GM20000 (cell line): ENCODE measurements at regions not wholly inside any gene's neighbourhood (a gene's known extent, or its start where the extent isn't known, plus 50 kb on each side); places are given as distances from the start of the nearest gene placed in this dataset.
"Not testable (repeated sequence)": the region's sequence is repeated elsewhere in the genome, so short reads cannot be mapped to it uniquely, and the experiment has no call there.

Experiments used
- DNase-seq: peaks from one replicate; pipeline ENCODE4 v3.0.0; 2012; ENCODE audit warnings: low spot score
- TF ChIP-seq, protein P1 (sequence below): IDR thresholded peaks from 2 replicates; pipeline ENCODE4 v1.5.1; 2012; ENCODE audit warnings: mild to moderate bottlenecking, control low read depth; ENCODE audit errors: extremely low read depth, missing control alignments

DNA sequence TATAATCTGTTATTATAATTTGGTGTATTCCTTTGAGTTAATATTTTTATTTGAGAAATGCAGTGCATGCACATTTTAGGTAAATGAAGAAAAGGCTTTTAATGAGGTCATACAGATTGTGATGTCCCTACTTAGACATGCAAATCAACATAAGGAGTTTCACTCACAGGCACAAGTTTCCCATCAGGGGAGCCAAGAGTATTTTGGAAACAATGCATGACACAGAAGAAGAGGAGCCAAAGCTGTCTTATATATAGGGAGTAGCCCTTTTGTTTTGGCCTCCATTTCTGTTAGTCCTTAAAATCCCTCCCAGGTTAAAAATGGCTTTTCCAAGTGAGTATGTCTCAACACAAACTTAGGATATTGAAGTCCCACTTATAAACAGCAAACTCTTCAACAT is 703.4 kb upstream of the ANKRD30A start:
- no peak for DNase-seq
- TF ChIP-seq, protein P1, sequence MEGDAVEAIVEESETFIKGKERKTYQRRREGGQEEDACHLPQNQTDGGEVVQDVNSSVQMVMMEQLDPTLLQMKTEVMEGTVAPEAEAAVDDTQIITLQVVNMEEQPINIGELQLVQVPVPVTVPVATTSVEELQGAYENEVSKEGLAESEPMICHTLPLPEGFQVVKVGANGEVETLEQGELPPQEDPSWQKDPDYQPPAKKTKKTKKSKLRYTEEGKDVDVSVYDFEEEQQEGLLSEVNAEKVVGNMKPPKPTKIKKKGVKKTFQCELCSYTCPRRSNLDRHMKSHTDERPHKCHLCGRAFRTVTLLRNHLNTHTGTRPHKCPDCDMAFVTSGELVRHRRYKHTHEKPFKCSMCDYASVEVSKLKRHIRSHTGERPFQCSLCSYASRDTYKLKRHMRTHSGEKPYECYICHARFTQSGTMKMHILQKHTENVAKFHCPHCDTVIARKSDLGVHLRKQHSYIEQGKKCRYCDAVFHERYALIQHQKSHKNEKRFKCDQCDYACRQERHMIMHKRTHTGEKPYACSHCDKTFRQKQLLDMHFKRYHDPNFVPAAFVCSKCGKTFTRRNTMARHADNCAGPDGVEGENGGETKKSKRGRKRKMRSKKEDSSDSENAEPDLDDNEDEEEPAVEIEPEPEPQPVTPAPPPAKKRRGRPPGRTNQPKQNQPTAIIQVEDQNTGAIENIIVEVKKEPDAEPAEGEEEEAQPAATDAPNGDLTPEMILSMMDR: no peak

DNA sequence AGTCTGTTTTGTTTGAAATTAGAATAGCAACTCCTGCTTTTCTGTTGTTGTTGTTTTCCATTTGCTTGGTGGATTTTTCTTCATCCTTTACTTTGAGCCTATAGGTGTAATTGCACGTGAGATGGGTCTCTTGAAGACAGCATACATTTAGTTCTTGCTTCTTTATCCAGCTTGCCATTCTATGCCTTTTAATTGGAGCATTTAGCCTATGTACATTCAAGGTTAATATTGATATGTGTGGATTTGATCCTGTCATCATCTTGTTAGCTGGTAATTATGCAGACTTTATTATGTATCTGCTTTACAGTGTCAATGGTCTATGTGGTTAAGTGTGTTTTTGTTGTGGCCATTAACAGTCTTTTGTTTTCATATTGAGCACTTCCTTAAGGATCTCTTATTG is 708.9 kb upstream of the ANKRD30A start:
- no peak for DNase-seq
- TF ChIP-seq, protein P1: no peak

DNA sequence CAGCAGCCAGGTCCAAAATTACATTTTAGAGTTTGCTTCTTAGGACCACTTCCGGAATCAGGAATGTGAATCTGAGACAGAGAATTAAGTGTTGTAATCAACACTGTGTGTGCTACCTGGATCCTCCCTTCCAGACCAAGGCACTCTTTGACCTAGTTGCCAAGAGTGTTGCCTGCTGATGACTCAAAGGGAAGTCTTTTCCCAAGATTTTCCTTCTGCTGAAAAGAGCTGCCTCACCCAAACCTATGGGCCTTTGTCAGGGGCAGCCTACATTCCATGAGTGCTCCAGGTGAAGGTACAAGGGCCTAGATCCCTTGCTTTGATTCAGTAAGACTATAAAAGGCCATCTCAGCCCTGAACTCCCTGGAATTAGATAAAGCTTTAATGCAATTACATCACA is 712.5 kb upstream of the ANKRD30A start:
- DNase-seq: no peak
- TF ChIP-seq, protein P1: no peak

DNA sequence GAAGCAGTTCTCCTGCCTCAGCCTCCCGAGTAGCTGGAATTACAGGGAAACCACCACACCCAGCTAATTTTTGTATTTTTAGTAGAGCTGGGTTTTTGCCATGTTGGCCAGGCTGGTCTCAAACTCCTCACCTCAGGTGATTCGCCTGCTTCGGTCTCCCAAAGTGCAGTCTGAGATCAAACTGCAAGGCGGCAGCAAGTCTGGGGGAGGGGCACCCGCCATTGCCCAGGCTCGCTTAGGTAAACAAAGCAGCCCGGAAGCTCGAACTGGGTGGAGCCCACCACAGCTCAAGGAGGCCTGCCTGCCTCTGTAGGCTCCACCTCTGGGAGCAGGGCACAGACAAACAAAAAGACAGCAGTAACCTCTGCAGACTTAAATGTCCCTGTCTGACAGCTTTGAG is 725.2 kb upstream of the ANKRD30A start:
- DNase-seq: not testable (repeated sequence)

DNA sequence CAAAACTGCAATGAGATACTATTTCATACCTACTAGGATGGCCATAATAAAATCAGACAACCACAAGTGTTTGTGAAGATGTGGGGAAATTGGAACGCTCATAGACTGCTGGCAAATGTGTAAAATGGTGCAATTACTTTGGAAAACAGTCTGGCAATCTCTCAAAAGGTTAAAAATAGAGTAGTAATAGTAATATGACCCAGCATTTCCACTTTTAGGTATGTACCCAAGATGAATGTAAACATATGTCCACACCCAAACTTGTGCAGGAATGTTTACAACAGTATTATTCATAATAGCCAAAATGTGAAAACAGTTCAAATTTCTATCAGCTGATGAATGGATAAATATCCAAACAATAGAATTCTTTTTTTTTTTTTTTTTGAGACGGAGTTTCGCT is 731.6 kb upstream of the ANKRD30A start:
- TF ChIP-seq, protein P1: no peak
- DNase-seq: no peak

DNA sequence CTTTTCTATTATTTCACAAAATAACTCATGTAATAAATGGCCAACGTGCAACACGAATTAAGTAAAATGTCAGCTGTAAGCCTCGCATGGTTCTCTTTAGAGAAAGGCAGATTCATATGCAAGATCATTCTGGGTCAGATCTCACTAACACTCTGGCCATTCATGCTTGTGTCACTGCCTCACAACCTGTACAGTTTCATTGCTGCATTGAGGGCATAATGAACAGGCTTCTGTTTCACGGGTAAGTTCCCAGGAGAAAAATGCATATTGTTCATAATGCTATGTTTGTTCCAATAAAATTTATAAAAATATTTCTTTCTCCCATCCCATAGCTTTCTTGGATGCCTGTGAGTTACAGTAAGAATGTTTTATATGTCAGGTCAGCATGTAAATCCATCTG is 734.0 kb upstream of the ANKRD30A start:
- no peak for DNase-seq
- TF ChIP-seq, protein P1: no peak

DNA sequence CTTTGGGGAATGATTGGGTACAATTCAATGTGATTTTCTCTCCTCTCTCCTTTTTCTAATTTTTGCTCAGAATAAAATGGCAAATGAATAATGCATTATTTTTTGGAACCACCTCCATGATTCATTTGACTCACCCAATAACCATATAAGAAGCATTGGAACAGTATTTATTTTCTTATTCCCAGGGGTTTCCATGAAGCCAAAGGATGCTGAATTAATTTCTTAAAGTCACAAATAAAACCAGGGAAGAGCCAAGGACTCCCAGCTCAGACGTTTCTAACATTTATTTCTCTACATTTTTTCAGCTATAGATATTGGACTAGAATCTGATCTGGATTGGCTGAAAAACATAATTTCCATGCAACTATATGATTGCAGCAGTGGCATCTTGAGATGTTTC is 735.2 kb upstream of the ANKRD30A start:
- DNase-seq: no peak
- TF ChIP-seq, protein P1: no peak

DNA sequence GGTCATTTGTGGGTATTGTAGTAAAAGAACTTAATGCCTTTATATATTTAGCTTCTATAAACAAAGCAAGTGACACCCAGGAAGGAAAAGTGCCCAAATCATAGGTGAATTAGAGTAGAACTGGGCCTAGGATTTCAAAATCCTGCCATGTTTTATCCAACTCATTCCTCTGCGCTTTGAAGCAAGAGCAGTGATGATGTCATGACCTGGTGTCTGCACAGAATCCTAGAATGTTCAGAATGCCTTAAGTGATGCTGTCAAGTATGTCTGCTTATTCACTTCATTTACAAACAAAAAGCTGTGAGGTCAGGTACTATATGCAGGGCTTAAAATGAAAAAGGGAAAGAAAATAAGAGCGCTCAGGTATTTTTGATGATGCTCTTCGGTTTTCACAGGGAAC is 737.2 kb upstream of the ANKRD30A start:
- TF ChIP-seq, protein P1: no peak
- no peak for DNase-seq
